GM18907 (cell line): ENCODE measurements at regions not wholly inside any gene's neighbourhood (a gene's known extent, or its start where the extent isn't known, plus 50 kb on each side); places are given as distances from the start of the nearest gene placed in this dataset.
"Not testable (repeated sequence)": the region's sequence is repeated elsewhere in the genome, so short reads cannot be mapped to it uniquely, and the experiment has no call there.

Source experiments
- ATAC-seq: cut with Tn5 transposase; IDR thresholded peaks from one replicate; pipeline ENCODE4 v1.9.1; 2021; ENCODE audit warnings: mild to moderate bottlenecking, moderate library complexity; ENCODE audit not compliant: unreplicated experiment

GRCh38 chr4:31844350-31844749, 1124.2 kb downstream of the PCDH7 start:
- ATAC-seq: no peak

- no peak for ATAC-seq
Observed at GRCh38 chr4:31851946-31852345, 1131.8 kb downstream of the PCDH7 start.

- no peak for ATAC-seq
Observed at GRCh38 chr4:31877429-31877828, 1157.3 kb downstream of the PCDH7 start.

- not testable (repeated sequence) for ATAC-seq
Observed at GRCh38 chr4:31880837-31881236, 1160.7 kb downstream of the PCDH7 start.

GRCh38 chr4:31896349-31896748, 1176.2 kb downstream of the PCDH7 start:
- ATAC-seq: no peak

- ATAC-seq: no peak
Observed at GRCh38 chr4:31905363-31905762, 1185.2 kb downstream of the PCDH7 start.

GRCh38 chr4:31908261-31908660, 1188.1 kb downstream of the PCDH7 start:
- ATAC-seq: no peak

GRCh38 chr4:31917334-31917733, 1197.2 kb downstream of the PCDH7 start:
- no peak for ATAC-seq

- no peak for ATAC-seq
Observed at GRCh38 chr4:31918891-31919290, 1198.7 kb downstream of the PCDH7 start.

- no peak for ATAC-seq
Observed at GRCh38 chr4:31923634-31924033, 1203.5 kb downstream of the PCDH7 start.

- no peak for ATAC-seq
Observed at GRCh38 chr4:31929676-31930345, 1209.6 kb downstream of the PCDH7 start.

- no peak for ATAC-seq
Observed at GRCh38 chr4:31946456-31946855, 1226.3 kb downstream of the PCDH7 start.

- ATAC-seq: no peak
Observed at GRCh38 chr4:31947101-31947500, 1226.9 kb downstream of the PCDH7 start.

GRCh38 chr4:31949045-31949444, 1228.9 kb downstream of the PCDH7 start:
- ATAC-seq: no peak

- ATAC-seq: no peak
Observed at GRCh38 chr4:31955346-31955745, 1235.2 kb downstream of the PCDH7 start.

GRCh38 chr4:31959972-31960371, 1239.8 kb downstream of the PCDH7 start:
- no peak for ATAC-seq

- ATAC-seq: no peak
Observed at GRCh38 chr4:31964685-31965084, 1244.5 kb downstream of the PCDH7 start.

- ATAC-seq: no peak
Observed at GRCh38 chr4:31968842-31969241, 1248.7 kb downstream of the PCDH7 start.

- ATAC-seq: no peak
Observed at GRCh38 chr4:31974490-31975002, 1254.4 kb downstream of the PCDH7 start.

GRCh38 chr4:31979988-31980387, 1259.8 kb downstream of the PCDH7 start:
- no peak for ATAC-seq

- ATAC-seq: no peak
Observed at GRCh38 chr4:31983246-31983645, 1263.1 kb downstream of the PCDH7 start.

- no peak for ATAC-seq
Observed at GRCh38 chr4:31983677-31984076, 1263.5 kb downstream of the PCDH7 start.

GRCh38 chr4:31984872-31985271, 1264.7 kb downstream of the PCDH7 start:
- no peak for ATAC-seq
